ENCODE measurements at regions not wholly inside any gene's neighbourhood (a gene's known extent, or its start where the extent isn't known, plus 50 kb on each side); places are given as distances from the start of the nearest gene placed in this dataset.

DNA sequence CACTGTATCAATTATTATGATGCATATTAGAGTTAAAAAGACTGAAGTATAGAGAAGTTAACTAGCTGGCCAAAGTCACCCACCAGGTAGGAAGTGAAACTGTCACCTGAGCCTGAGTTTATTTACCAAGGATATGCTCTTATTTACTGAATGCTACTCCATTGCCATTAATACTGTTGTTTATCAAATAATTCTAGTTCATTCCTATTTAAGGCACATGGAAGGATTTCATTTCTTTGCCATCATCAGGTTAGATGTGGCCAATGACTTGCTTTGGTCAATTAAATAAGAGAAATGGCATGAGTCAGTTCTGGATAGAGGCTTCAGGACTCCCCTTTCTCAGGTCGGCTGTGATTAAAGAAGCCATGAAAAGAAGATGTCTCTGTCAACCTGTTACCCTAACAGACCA lies 169.6 kb downstream of the KCNJ2 start:
- H2AFZ ChIP-seq (replicated peaks; ENCODE audit: low read length, poor library complexity), result no peak overlapping the region
- no peak overlapping the region for H3K4me3 ChIP-seq (ENCODE audit: insufficient read depth, low read depth, low read length)
- in situ Hi-C loops (cut with MboI; ENCODE audit: low sequenced_read_pairs) (no loop called here), intact Hi-C loops (cut with micrococcal nuclease) (no loop called here), dilution Hi-C loops (cut with HindIII; ENCODE audit: low sequenced_read_pairs, unreplicated experiment) (no loop called here)
- no peak overlapping the region for H3K14ac ChIP-seq (replicated peaks; ENCODE audit: low read depth, low read length)
- no peak overlapping the region for H3K18ac ChIP-seq (ENCODE audit: low read depth, low read length)
- H3K36me3 ChIP-seq (ENCODE audit: control insufficient read depth, insufficient read depth, low read length), result no peaks in the 10 kb centered on the region
- no peak overlapping the region for H2BK20ac ChIP-seq (ENCODE audit: low read depth, low read length)
- H3K9me3 ChIP-seq (ENCODE audit: control insufficient read depth, insufficient read depth, low read length), result no peaks in the 10 kb centered on the region
- H4K91ac ChIP-seq (ENCODE audit: insufficient read depth, low read depth, low read length), result no peak overlapping the region
- H2BK5ac ChIP-seq (ENCODE audit: low read depth, low read length, poor library complexity, severe bottlenecking), result no peak overlapping the region
- BruUV-seq (replicated peaks), result no TSS peak
- no peak for ATAC-seq (ENCODE audit: low read depth)
- CTCF ChIA-PET, result no interaction called here
- WGBS, 2 experiments (ENCODE audit: extremely low coverage in 2 of 2, insufficient read length in 1 of 2), result no CpG with 5 or more reads among the region's 1 CpG
- H2BK120ac ChIP-seq (ENCODE audit: low read depth, low read length), result no peak overlapping the region
- H3K79me1 ChIP-seq (ENCODE audit: low read depth in 1 of 2, low read length in 2 of 2), result no peaks in the 10 kb centered on the region
- H2AK9ac ChIP-seq (replicated peaks; ENCODE audit: low read depth, low read length, poor library complexity), result no peak overlapping the region
- H3K9ac ChIP-seq (ENCODE audit: low read depth, low read length), result no peak overlapping the region
- no peak overlapping the region for H2AK5ac ChIP-seq (ENCODE audit: low read depth, low read length)
- no peak overlapping the region for H3K56ac ChIP-seq (ENCODE audit: extremely low read depth, insufficient read depth, low read length)
- no peak overlapping the region for H3K4me2 ChIP-seq (ENCODE audit: low read depth, low read length)
- no peak overlapping the region for H3K27ac ChIP-seq (ENCODE audit: insufficient read depth, low read length)
- TF ChIP-seq RCOR1 (IDR thresholded peaks at IDR 0.05; ENCODE audit: insufficient replicate concordance, low read length) (no peak), SMC3 (IDR thresholded peaks at IDR 0.05; ENCODE audit: low read depth, low read length) (no peak), ELK1 (IDR thresholded peaks at IDR 0.05; ENCODE audit: borderline replicate concordance, low read depth, low read length) (no peak), BHLHE40 (IDR thresholded peaks at IDR 0.05; ENCODE audit: low read depth, low read length) (no peak), MAZ (IDR thresholded peaks at IDR 0.05; ENCODE audit: borderline replicate concordance, low read depth, low read length) (no peak), NFE2L2 (IDR thresholded peaks at IDR 0.05; ENCODE audit: low read depth, low read length) (no peak), RFX5 (IDR thresholded peaks at IDR 0.05; ENCODE audit: low read depth, low read length) (no peak), POLR2A (IDR thresholded peaks at IDR 0.05; ENCODE audit: low read depth, low read length) (no peak), RAD21 (IDR thresholded peaks at IDR 0.05; ENCODE audit: low read length) (no peak), CHD1 (IDR thresholded peaks at IDR 0.05; ENCODE audit: low read depth, low read length) (no peak), MAFK (IDR thresholded peaks at IDR 0.05; ENCODE audit: low read depth, low read length) (no peak)
- no peak overlapping the region for H2BK15ac ChIP-seq (ENCODE audit: low read depth, low read length)
- no peak overlapping the region for H4K8ac ChIP-seq (ENCODE audit: low read depth in 2 of 2, low read length in 2 of 2)
- no peaks in the 10 kb centered on the region for H3K9me1 ChIP-seq (ENCODE audit: insufficient read depth, low read length)
- DNase-seq, result no peak
- no peaks in the 10 kb centered on the region for H4K20me1 ChIP-seq (ENCODE audit: insufficient read depth, low read length)
- H3K4ac ChIP-seq (ENCODE audit: low read depth, low read length), result no peak overlapping the region
- POLR2A ChIA-PET (ENCODE audit: unreplicated experiment), result no interaction called here
- H3K23ac ChIP-seq (ENCODE audit: low read depth, low read length), result no peak overlapping the region
- no peaks in the 10 kb centered on the region; the same call in 1 of the 2 replicates for H3K4me1 ChIP-seq (ENCODE audit: control insufficient read depth, insufficient read depth, low read length)
- no peaks in the 10 kb centered on the region for H3K27me3 ChIP-seq (ENCODE audit: control insufficient read depth, insufficient read depth, low read length)
- no peak overlapping the region for H4K5ac ChIP-seq (ENCODE audit: low read depth, low read length)

Data from IMR-90 (cell line).